NT2/D1 (cell line): ENCODE measurements at regions not wholly inside any gene's neighbourhood (a gene's known extent, or its start where the extent isn't known, plus 50 kb on each side); places are given as distances from the start of the nearest gene placed in this dataset.
"Not testable (repeated sequence)": the region's sequence is repeated elsewhere in the genome, so short reads cannot be mapped to it uniquely, and the experiment has no call there.

ENCODE experiments used
- DNase-seq: peaks from one replicate; pipeline ENCODE4 v3.0.0-alpha.2; 2011; ENCODE audit warnings: low read depth, low spot score
- H3K27me3 ChIP-seq: 2 replicates; pipeline ENCODE4 v1.6.0; 2011; ENCODE audit warnings: mild to moderate bottlenecking; ENCODE audit not compliant: insufficient read length, insufficient read depth
- H3K36me3 ChIP-seq: 2 replicates; pipeline ENCODE4 v1.6.1; 2011; ENCODE audit warnings: mild to moderate bottlenecking, low read length, mixed read lengths; ENCODE audit not compliant: insufficient read depth, insufficient read length
- H3K4me1 ChIP-seq: 2 replicates; pipeline ENCODE4 v1.5.1; 2011; ENCODE audit not compliant: insufficient read depth, insufficient read length
- H3K4me3 ChIP-seq: 2 replicates; pipeline ENCODE4 v1.5.1; 2011; ENCODE audit warnings: low read depth; ENCODE audit not compliant: insufficient read length
- H3K9ac ChIP-seq: 2 replicates; pipeline ENCODE4 v1.6.0; 2011; ENCODE audit warnings: low read depth; ENCODE audit not compliant: insufficient read length
- H3K9me3 ChIP-seq: 2 replicates; pipeline ENCODE4 v1.5.1; 2011; ENCODE audit warnings: mild to moderate bottlenecking, low read length; ENCODE audit not compliant: insufficient read depth
- SUZ12 ChIP-seq: IDR thresholded peaks from 2 replicates; pipeline ENCODE4 v1.6.1; 2011; ENCODE audit not compliant: insufficient read length, insufficient read depth; ENCODE audit errors: extremely low read depth
- YY1 ChIP-seq: IDR thresholded peaks from 2 replicates; pipeline ENCODE4 v1.6.1; 2011; ENCODE audit not compliant: insufficient read length, insufficient read depth
- ZNF274 ChIP-seq: IDR thresholded peaks from 2 replicates; pipeline ENCODE4 v1.6.1; 2011; ENCODE audit warnings: mild to moderate bottlenecking, low read depth, low read length

- no peaks in the 10 kb centered on the region for H3K9me3 ChIP-seq
- DNase-seq = no peak
- H3K4me1 ChIP-seq = no peaks in the 10 kb centered on the region
- no peak for TF ChIP-seq YY1
- no peak overlapping the region for H3K9ac ChIP-seq
- no peaks in the 10 kb centered on the region for H3K36me3 ChIP-seq
- no peaks in the 10 kb centered on the region for H3K27me3 ChIP-seq
- no peak overlapping the region for H3K4me3 ChIP-seq
Measured at GRCh38 chr2:171266102-171266501, 105.4 kb upstream of the TLK1 start.

DNA sequence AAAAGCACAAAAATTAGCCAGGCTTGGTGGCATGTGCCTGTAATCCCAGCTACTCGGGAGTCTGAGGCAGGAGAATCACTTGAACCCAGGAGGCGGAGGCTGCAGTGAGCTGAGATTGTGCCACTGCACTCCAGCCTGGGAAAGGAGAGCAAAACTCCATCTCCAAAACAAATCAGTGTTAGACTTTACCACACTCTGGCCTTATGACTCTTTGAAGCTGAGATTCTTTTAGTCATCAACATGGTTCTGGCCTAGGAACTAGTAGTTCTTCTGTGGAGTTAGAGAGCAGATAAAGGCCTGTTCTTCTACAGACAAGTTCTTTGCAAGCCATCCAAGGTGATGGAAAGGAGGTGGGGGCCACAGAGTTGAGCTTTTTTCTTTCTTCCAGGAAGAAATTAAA lies 100.8 kb upstream of the TLK1 start:
- DNase-seq, H3K9me3 ChIP-seq, H3K36me3 ChIP-seq, H3K4me1 ChIP-seq, H3K9ac ChIP-seq, H3K4me3 ChIP-seq, H3K27me3 ChIP-seq: not testable (repeated sequence)

GRCh38 chr2:171260471-171261424 lies 100.1 kb upstream of the TLK1 start:
- H3K27me3 ChIP-seq = no peaks in the 10 kb centered on the region
- no peaks in the 10 kb centered on the region for H3K9me3 ChIP-seq
- no peak overlapping the region for H3K9ac ChIP-seq
- no peaks in the 10 kb centered on the region for H3K36me3 ChIP-seq
- H3K4me3 ChIP-seq = no peak overlapping the region
- DNase-seq = peak; percentile 77
- peaks cover 3% of the 10 kb centered on the region for H3K4me1 ChIP-seq
- TF ChIP-seq SUZ12 = no peak
- TF ChIP-seq ZNF274 = no peak
- TF ChIP-seq YY1 = no peak

DNA sequence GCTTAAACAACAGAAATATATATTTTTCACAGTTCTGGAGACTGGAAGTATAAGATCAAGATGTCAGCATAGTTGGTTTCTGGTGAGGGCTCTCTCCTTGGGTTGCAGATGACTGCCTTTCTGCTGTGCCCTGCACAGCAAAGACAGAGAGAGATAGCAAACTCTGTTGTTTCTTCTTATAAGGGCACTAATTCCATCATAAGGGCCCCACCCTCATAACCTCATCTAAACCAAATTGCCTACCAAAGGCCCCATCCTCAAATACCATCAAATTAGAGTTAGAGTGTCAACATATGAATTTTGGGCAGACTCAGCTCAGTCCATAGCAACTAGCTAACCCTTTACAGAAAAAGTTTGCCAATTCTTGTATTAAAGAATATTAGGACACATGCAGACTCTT lies 94.0 kb upstream of the TLK1 start:
- H3K9me3 ChIP-seq = peaks cover 11% of the 10 kb centered on the region
- no peaks in the 10 kb centered on the region for H3K4me1 ChIP-seq
- no peak overlapping the region for H3K9ac ChIP-seq
- H3K27me3 ChIP-seq = no peaks in the 10 kb centered on the region
- no peaks in the 10 kb centered on the region for H3K36me3 ChIP-seq
- H3K4me3 ChIP-seq = no peak overlapping the region
- TF ChIP-seq YY1 = no peak
- no peak for TF ChIP-seq ZNF274
- no peak for TF ChIP-seq SUZ12
- DNase-seq = no peak

DNA sequence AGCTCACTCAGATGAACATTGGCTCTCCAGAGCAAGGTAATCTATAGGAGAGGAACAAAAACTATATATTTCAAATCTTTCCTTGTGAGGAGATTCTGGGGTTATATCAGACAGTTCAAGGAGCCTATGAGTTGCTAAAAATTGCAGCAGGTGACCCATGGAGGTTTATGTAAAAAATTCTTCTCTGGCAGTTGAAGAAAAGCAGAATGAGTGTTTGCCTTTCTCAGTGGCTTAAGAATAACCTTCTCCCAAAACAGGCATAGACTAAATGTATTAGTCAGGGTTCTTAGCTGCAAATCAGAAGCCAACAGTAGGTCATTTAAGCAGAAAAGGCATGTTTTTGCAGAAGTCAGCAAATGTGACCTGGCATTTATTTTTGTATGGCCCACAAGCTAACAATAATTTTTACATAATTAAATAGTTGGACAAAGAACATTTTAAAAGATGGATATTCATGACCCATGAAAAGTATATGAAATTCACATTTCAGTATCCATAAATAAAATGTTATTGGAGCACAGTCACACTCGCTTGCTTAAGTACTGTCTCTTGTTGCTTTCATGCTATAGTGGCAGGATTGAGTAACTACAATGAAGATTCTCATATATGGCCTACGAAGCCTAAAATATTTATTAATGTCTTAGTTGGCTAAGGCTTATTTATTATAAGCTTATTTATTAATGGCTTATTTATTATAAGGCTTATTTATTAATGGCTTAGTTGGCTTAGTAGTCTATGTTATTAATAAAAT lies 93.4 kb upstream of the TLK1 start:
- Histone ChIP-seq H3K4me3 (no peak overlapping the region), H3K9me3 (peaks cover 11% of the 10 kb centered on the region), H3K27me3 (no peaks in the 10 kb centered on the region), H3K36me3 (no peaks in the 10 kb centered on the region), H3K4me1 (no peaks in the 10 kb centered on the region), H3K9ac (no peak overlapping the region)
- DNase-seq = no peak
- TF ChIP-seq ZNF274 = no peak
- no peak for TF ChIP-seq YY1
- no peak for TF ChIP-seq SUZ12

GRCh38 chr2:171253279-171253678 lies 92.6 kb upstream of the TLK1 start:
- H3K9ac ChIP-seq = no peak overlapping the region
- H3K9me3 ChIP-seq = peaks cover 11% of the 10 kb centered on the region
- no peak overlapping the region for H3K4me3 ChIP-seq
- H3K4me1 ChIP-seq = no peaks in the 10 kb centered on the region
- no peaks in the 10 kb centered on the region for H3K27me3 ChIP-seq
- DNase-seq = no peak
- H3K36me3 ChIP-seq = no peaks in the 10 kb centered on the region
- TF ChIP-seq YY1 (no peak), SUZ12 (no peak), ZNF274 (no peak)

GRCh38 chr2:171249689-171250088 lies 89.0 kb upstream of the TLK1 start:
- Histone ChIP-seq H3K9me3 (peaks cover 22% of the 10 kb centered on the region), H3K4me3 (no peak overlapping the region), H3K4me1 (no peaks in the 10 kb centered on the region), H3K9ac (no peak overlapping the region), H3K36me3 (no peaks in the 10 kb centered on the region), H3K27me3 (no peaks in the 10 kb centered on the region)
- TF ChIP-seq YY1 (no peak), ZNF274 (no peak), SUZ12 (no peak)
- DNase-seq = no peak
